PC-3 (cell line): ENCODE measurements at regions not wholly inside any gene's neighbourhood (a gene's known extent, or its start where the extent isn't known, plus 50 kb on each side); places are given as distances from the start of the nearest gene placed in this dataset.

ENCODE experiments used
- ATAC-seq: fragments of 200-7000 bp; cut with Tn5 transposase; 2 replicates; pipeline ENCODE4 v1.9.1; 2020; ENCODE audit warnings: mild to moderate bottlenecking, moderate library complexity
- BruUV-seq: library from RNA; stranded (reverse); fragments of 400-500 nt; replicated peaks from 2 replicates; lab custom pipeline; 2021; lab: Mats Ljungman, UMichigan
- CTCF ChIA-PET: fragments of 300-600 bp; sonication (Branson Sonifier 250); formaldehyde crosslinking; loops from one replicate; lab custom pipeline; 2022; ENCODE audit warnings: antibody characterized with exemption; lab: Charles Lee
- POLR2A ChIA-PET: fragments of 300-600 bp; sonication (Branson Sonifier 250); formaldehyde crosslinking; loops from one replicate; lab custom pipeline; 2022; ENCODE audit warnings: antibody characterized with exemption; ENCODE audit not compliant: unreplicated experiment; lab: Charles Lee
- DNase-seq: peaks from one replicate; pipeline ENCODE4 v3.0.0-alpha.2; 2015
- H2AFZ ChIP-seq: fragments of 300-600 bp; sonication (generic); 2 replicates; pipeline ENCODE4 v1.6.0; 2016; ENCODE audit warnings: antibody characterized with exemption, low read length
- H3F3A ChIP-seq: fragments of 300-600 bp; sonication (generic); one replicate; pipeline ENCODE4 v1.6.0; 2017; ENCODE audit warnings: antibody characterized with exemption, low read length, control low read depth, mild to moderate bottlenecking; ENCODE audit not compliant: unreplicated experiment
- H3K27ac ChIP-seq: fragments of 300-600 bp; sonication (generic); 2 replicates; pipeline ENCODE4 v1.5.1; 2016; ENCODE audit warnings: mild to moderate bottlenecking, low read length
- H3K27me3 ChIP-seq: fragments of 300-600 bp; sonication (generic); 2 replicates; pipeline ENCODE4 v1.6.1; 2016; ENCODE audit warnings: low read length, mixed read lengths
- H3K36me3 ChIP-seq: fragments of 300-600 bp; sonication (generic); 2 replicates; pipeline ENCODE4 v1.6.1; 2016; ENCODE audit warnings: low read depth, mixed run types, low read length, mixed read lengths
- H3K4me1 ChIP-seq: fragments of 300-600 bp; sonication (generic); 2 replicates; pipeline ENCODE4 v1.5.1; 2016; ENCODE audit warnings: low read length; ENCODE audit not compliant: insufficient read depth
- H3K4me2 ChIP-seq: fragments of 300-600 bp; sonication (generic); 2 replicates; pipeline ENCODE4 v1.6.0; 2016; ENCODE audit warnings: low read length
- H3K4me3 ChIP-seq: fragments of 300-600 bp; sonication (generic); 2 replicates; pipeline ENCODE4 v1.5.1; 2016; ENCODE audit warnings: mild to moderate bottlenecking, low read length, mixed read lengths
- H3K79me2 ChIP-seq: fragments of 300-600 bp; sonication (generic); 2 replicates; pipeline ENCODE4 v1.6.1; 2017; ENCODE audit warnings: low read length, mixed read lengths
- H3K9ac ChIP-seq: fragments of 300-600 bp; sonication (generic); 2 replicates; pipeline ENCODE4 v1.6.0; 2016; ENCODE audit warnings: mild to moderate bottlenecking, low read length
- H3K9me2 ChIP-seq: fragments of 300-600 bp; sonication (generic); replicated peaks from 2 replicates; pipeline ENCODE4 v1.6.1; 2016; ENCODE audit warnings: mixed run types, low read length, mixed read lengths
- H3K9me3 ChIP-seq: fragments of 300-600 bp; sonication (generic); 2 replicates; pipeline ENCODE4 v1.6.1; 2016; ENCODE audit warnings: low read length, mixed read lengths
- H4K20me1 ChIP-seq: fragments of 300-600 bp; sonication (generic); 2 replicates; pipeline ENCODE4 v1.6.1; 2016; ENCODE audit warnings: low read length, mixed read lengths
- CTCF ChIP-seq: fragments of 300-600 bp; sonication (generic); conservative IDR thresholded peaks from 2 replicates; pipeline ENCODE4 v1.5.1; 2017; ENCODE audit warnings: antibody characterized with exemption, low read depth, mild to moderate bottlenecking, low read length
- EZH2 ChIP-seq: fragments of 300-600 bp; sonication (generic); IDR thresholded peaks from one replicate; pipeline ENCODE4 v1.6.1; 2017; ENCODE audit warnings: antibody characterized with exemption, mild to moderate bottlenecking, low read length; ENCODE audit not compliant: unreplicated experiment
- EZH2phosphoT487 ChIP-seq: fragments of 300-600 bp; sonication (generic); IDR thresholded peaks from 2 replicates; pipeline ENCODE4 v1.6.1; 2018; ENCODE audit warnings: mild to moderate bottlenecking, antibody characterized with exemption, low read length, borderline replicate concordance
- intact Hi-C: fragments of 100-400 bp; cut with micrococcal nuclease; formaldehyde crosslinking; loops from 2 replicates; pipeline ENCODE4 v1.9.0; 2023

- no peaks in the 10 kb centered on the region for H3F3A ChIP-seq
- peaks cover 79% of the 10 kb centered on the region for H3K27me3 ChIP-seq
- ChIA-PET POLR2A (no interaction called here), CTCF (no interaction called here)
- no peak for ATAC-seq
- no peak overlapping the region for H3K4me2 ChIP-seq
- H4K20me1 ChIP-seq = no peaks in the 10 kb centered on the region
- H3K79me2 ChIP-seq = no peaks in the 10 kb centered on the region
- intact Hi-C loops = no loop called here
- H3K9me2 ChIP-seq = no peaks in the 10 kb centered on the region
- H3K36me3 ChIP-seq = no peaks in the 10 kb centered on the region
- H3K9me3 ChIP-seq = no peaks in the 10 kb centered on the region
- no peak overlapping the region for H3K4me3 ChIP-seq
- no peaks in the 10 kb centered on the region for H3K4me1 ChIP-seq
- BruUV-seq = no TSS peak
- no peak overlapping the region for H3K27ac ChIP-seq
- H2AFZ ChIP-seq = no peak overlapping the region
- TF ChIP-seq EZH2phosphoT487 (no peak), EZH2 (no peak), CTCF (no peak)
- no peak for DNase-seq
- no peak overlapping the region for H3K9ac ChIP-seq
Observed at GRCh38 chr3:71885006-71885405, 100.1 kb upstream of the PROK2 start.

GRCh38 chr3:71881732-71882131 is 96.8 kb upstream of the PROK2 start:
- Histone ChIP-seq H2AFZ (no peak overlapping the region), H3K9ac (no peak overlapping the region), H4K20me1 (no peaks in the 10 kb centered on the region), H3F3A (no peaks in the 10 kb centered on the region), H3K9me2 (no peaks in the 10 kb centered on the region), H3K4me3 (no peak overlapping the region), H3K4me1 (no peaks in the 10 kb centered on the region), H3K27me3 (peaks cover 77% of the 10 kb centered on the region), H3K9me3 (no peaks in the 10 kb centered on the region), H3K79me2 (no peaks in the 10 kb centered on the region), H3K4me2 (no peak overlapping the region), H3K36me3 (no peaks in the 10 kb centered on the region), H3K27ac (no peak overlapping the region)
- BruUV-seq = no TSS peak
- DNase-seq (no peak), ATAC-seq (no peak)
- ChIA-PET CTCF (no interaction called here), POLR2A (no interaction called here)
- intact Hi-C loops = no loop called here
- TF ChIP-seq EZH2phosphoT487 = no peak
- no peak for TF ChIP-seq EZH2
- TF ChIP-seq CTCF = no peak

- ATAC-seq (no peak), DNase-seq (no peak)
- Histone ChIP-seq H3K36me3 (no peaks in the 10 kb centered on the region), H3K4me1 (no peaks in the 10 kb centered on the region), H3K9ac (no peak overlapping the region), H3K4me2 (no peak overlapping the region), H2AFZ (no peak overlapping the region), H3K4me3 (no peak overlapping the region), H3K27ac (no peak overlapping the region), H3K9me3 (no peaks in the 10 kb centered on the region), H3K9me2 (no peaks in the 10 kb centered on the region), H3F3A (no peaks in the 10 kb centered on the region), H3K79me2 (no peaks in the 10 kb centered on the region), H4K20me1 (no peaks in the 10 kb centered on the region), H3K27me3 (peaks cover 70% of the 10 kb centered on the region)
- TF ChIP-seq EZH2phosphoT487 (no peak), CTCF (no peak), EZH2 (no peak)
- POLR2A ChIA-PET = no interaction called here
- intact Hi-C loops = no loop called here
- CTCF ChIA-PET = no interaction called here
- BruUV-seq = no TSS peak
Observed at GRCh38 chr3:71881041-71881440, 96.1 kb upstream of the PROK2 start.
